H9 (cell line): ENCODE measurements at regions not wholly inside any gene's neighbourhood (a gene's known extent, or its start where the extent isn't known, plus 50 kb on each side); places are given as distances from the start of the nearest gene placed in this dataset.

Source experiments
- DNase-seq: peaks from one replicate; pipeline ENCODE4 v3.0.0-alpha.2; 2017
- H2AFZ ChIP-seq: one replicate; pipeline ENCODE4 v1.6.1; 2013; ENCODE audit warnings: mild to moderate bottlenecking, low read length, control low read depth, moderate library complexity
- H2AK5ac ChIP-seq: 2 replicates; pipeline ENCODE4 v1.6.1; 2013; ENCODE audit warnings: low read length, control low read depth, mixed read lengths; ENCODE audit not compliant: insufficient read length
- H2BK120ac ChIP-seq: one replicate; pipeline ENCODE4 v1.6.1; 2013; ENCODE audit warnings: low read depth, mild to moderate bottlenecking, low read length, control low read depth, inconsistent platforms; ENCODE audit not compliant: poor library complexity, severe bottlenecking
- H2BK12ac ChIP-seq: 2 replicates; pipeline ENCODE4 v1.6.1; 2013; ENCODE audit warnings: low read length, control low read depth, mixed read lengths, low read depth; ENCODE audit not compliant: insufficient read length
- H2BK15ac ChIP-seq: 2 replicates; pipeline ENCODE4 v1.6.1; 2013; ENCODE audit warnings: low read depth, low read length, control low read depth
- H2BK20ac ChIP-seq: one replicate; pipeline ENCODE4 v1.6.1; 2013; ENCODE audit warnings: low read depth, mild to moderate bottlenecking, low read length, control low read depth, inconsistent platforms; ENCODE audit not compliant: poor library complexity, severe bottlenecking
- H2BK5ac ChIP-seq: 2 replicates; pipeline ENCODE4 v1.6.1; 2013; ENCODE audit warnings: low read length, control low read depth, mixed read lengths; ENCODE audit not compliant: insufficient read length
- H3K14ac ChIP-seq: 2 replicates; pipeline ENCODE4 v1.6.1; 2013; ENCODE audit warnings: low read length, control low read depth; ENCODE audit not compliant: insufficient read depth
- H3K18ac ChIP-seq: 2 replicates; pipeline ENCODE4 v1.6.1; 2013; ENCODE audit warnings: low read depth, mild to moderate bottlenecking, mixed read lengths, low read length, control low read depth; ENCODE audit not compliant: insufficient read length
- H3K23ac ChIP-seq: 2 replicates; pipeline ENCODE4 v1.6.1; 2013; ENCODE audit warnings: low read length, control low read depth, mixed read lengths, low read depth; ENCODE audit not compliant: insufficient read length
- H3K23me2 ChIP-seq: 2 replicates; pipeline ENCODE4 v1.6.1; 2013; ENCODE audit warnings: low read depth, mild to moderate bottlenecking, mixed read lengths, low read length, control low read depth; ENCODE audit not compliant: insufficient read length, poor library complexity, severe bottlenecking
- H3K27ac ChIP-seq: 2 replicates; pipeline ENCODE4 v1.5.1; 2013; ENCODE audit warnings: low read length, control low read depth, mixed read lengths, low read depth; ENCODE audit not compliant: insufficient read length
- H3K27me3 ChIP-seq: 2 replicates; pipeline ENCODE4 v1.6.1; 2013; ENCODE audit warnings: low read length, control low read depth, inconsistent platforms; ENCODE audit not compliant: insufficient read depth
- H3K4ac ChIP-seq: 2 replicates; pipeline ENCODE4 v1.6.1; 2013; ENCODE audit warnings: low read depth, mild to moderate bottlenecking, control low read depth, inconsistent platforms, low read length, moderate library complexity
- H3K4me1 ChIP-seq: 2 replicates; pipeline ENCODE4 v1.6.1; 2013; ENCODE audit warnings: low read length, control low read depth, inconsistent platforms; ENCODE audit not compliant: insufficient read depth
- H3K4me2 ChIP-seq: 2 replicates; pipeline ENCODE4 v1.6.1; 2013; ENCODE audit warnings: low read length, control low read depth, mixed read lengths; ENCODE audit not compliant: insufficient read length, insufficient read depth
- H3K56ac ChIP-seq: 2 replicates; pipeline ENCODE4 v1.6.1; 2013; ENCODE audit warnings: low read depth, mild to moderate bottlenecking, mixed read lengths, low read length, control low read depth; ENCODE audit not compliant: insufficient read length
- H3K79me1 ChIP-seq: 2 replicates; pipeline ENCODE4 v1.6.1; 2013; ENCODE audit warnings: low read depth, mild to moderate bottlenecking, moderate library complexity, low read length, control low read depth, inconsistent platforms; ENCODE audit not compliant: insufficient read depth, poor library complexity, severe bottlenecking
- H3K79me2 ChIP-seq: 2 replicates; pipeline ENCODE4 v1.6.1; 2013; ENCODE audit warnings: low read length, control low read depth, inconsistent platforms; ENCODE audit not compliant: insufficient read depth
- H3K9ac ChIP-seq: 2 replicates; pipeline ENCODE4 v1.6.1; 2013; ENCODE audit warnings: low read length, control low read depth, mixed read lengths; ENCODE audit not compliant: insufficient read length; ENCODE audit errors: extremely low read depth
- H3K9me3 ChIP-seq: one replicate; pipeline ENCODE4 v1.6.1; 2013; ENCODE audit warnings: low read depth, low read length, inconsistent platforms; ENCODE audit not compliant: control insufficient read depth
- H3T11ph ChIP-seq: one replicate; pipeline ENCODE4 v1.6.1; 2013; ENCODE audit warnings: mild to moderate bottlenecking, low read length, control low read depth, inconsistent platforms
- H4K20me1 ChIP-seq: one replicate; pipeline ENCODE4 v1.6.1; 2013; ENCODE audit not compliant: control insufficient read depth, insufficient read length, insufficient read depth
- H4K5ac ChIP-seq: 2 replicates; pipeline ENCODE4 v1.6.1; 2013; ENCODE audit warnings: low read depth, mild to moderate bottlenecking, mixed read lengths, low read length, control low read depth; ENCODE audit not compliant: insufficient read length
- H4K8ac ChIP-seq: replicated peaks from 2 replicates; pipeline ENCODE4 v1.6.1; 2013; ENCODE audit warnings: low read length, control low read depth, mixed read lengths, low read depth; ENCODE audit not compliant: insufficient read length
- H4K91ac ChIP-seq: 2 replicates; pipeline ENCODE4 v1.6.1; 2013; ENCODE audit warnings: low read depth, mild to moderate bottlenecking, moderate library complexity, mixed read lengths, low read length, control low read depth; ENCODE audit not compliant: insufficient read length
- H3K27ac Mint-ChIP-seq, 3 experiments: 2 replicates in 2 of 3; 3 replicates in 1 of 3; pipeline ENCODE4 v1.8.0; 2020 to 2021; ENCODE audit warnings: mixed read lengths in 3 of 3, mild to moderate bottlenecking in 1 of 3, moderate library complexity in 1 of 3
- H3K27me3 Mint-ChIP-seq: 2 replicates; pipeline ENCODE4 v1.8.0; 2021; ENCODE audit warnings: low read depth, mild to moderate bottlenecking, moderate library complexity, mixed read lengths
- H3K36me3 Mint-ChIP-seq, 3 experiments: 2 replicates in 2 of 3; 3 replicates in 1 of 3; pipeline ENCODE4 v1.8.0; 2020 to 2021; ENCODE audit warnings: low read depth in 3 of 3, mixed read lengths in 3 of 3; ENCODE audit not compliant: insufficient read depth in 1 of 3
- H3K4me1 Mint-ChIP-seq, 2 experiments: 2 replicates each; pipeline ENCODE4 v1.8.0; 2020; ENCODE audit warnings: mixed read lengths in 2 of 2
- H3K4me3 Mint-ChIP-seq, 2 experiments: 2 replicates in 1 of 2; 3 replicates in 1 of 2; pipeline ENCODE4 v1.8.0; 2020 to 2021; ENCODE audit warnings: mild to moderate bottlenecking in 2 of 2, mixed read lengths in 2 of 2, moderate library complexity in 1 of 2
- H3K9me3 Mint-ChIP-seq, 2 experiments: 2 replicates in 1 of 2; 3 replicates in 1 of 2; pipeline ENCODE4 v1.8.0; 2020; ENCODE audit warnings: mild to moderate bottlenecking in 2 of 2, mixed read lengths in 2 of 2, moderate library complexity in 1 of 2
- CTCF ChIP-seq: fragments of 200-600 bp; sonication (generic); conservative IDR thresholded peaks from 3 replicates; pipeline ENCODE4 v1.8.0; 2021; ENCODE audit warnings: antibody characterized with exemption, mild to moderate bottlenecking
- WGBS: extraction: QIAGEN DNeasy Blood & Tissue Kit; methylation state at CpG from one replicate; pipeline ENCODE4 v1.1.7; 2013; ENCODE audit warnings: missing lambda C conversion rate, low lambda C conversion rate, mixed read lengths; ENCODE audit not compliant: insufficient read length; ENCODE audit errors: extremely low coverage; 5-methylcytosine and 5-hydroxymethylcytosine counted together

GRCh38 chr5:167820101-167820990, 471.1 kb upstream of the WWC1 start:
- H3K4me2 ChIP-seq = no peak overlapping the region
- WGBS = no CpG with 5 or more reads among the region's 12 CpGs
- no peaks in the 10 kb centered on the region for H3K79me1 ChIP-seq

More at GRCh38 chr5:167820101-167820990, 471.1 kb upstream of the WWC1 start:
- Histone ChIP-seq H4K20me1 (no peaks in the 10 kb centered on the region), H3K9me3 (no peaks in the 10 kb centered on the region), H3T11ph (no peak overlapping the region), H4K8ac (no peak overlapping the region), H4K5ac (no peak overlapping the region), H2BK15ac (no peak overlapping the region), H3K23ac (no peak overlapping the region), H3K27ac (no peak overlapping the region), H2BK120ac (no peak overlapping the region), H2BK20ac (no peak overlapping the region), H3K79me2 (no peaks in the 10 kb centered on the region), H2AFZ (no peak overlapping the region), H3K23me2 (no peaks in the 10 kb centered on the region), H3K18ac (no peak overlapping the region), H3K14ac (no peak overlapping the region), H3K4me1 (0 out of 2 replicates have a peak, but pooled peaks cover 2% of the 10 kb centered on the region), H2BK12ac (no peak overlapping the region), H3K9ac (no peak overlapping the region), H3K27me3 (no peaks in the 10 kb centered on the region), H3K56ac (no peak overlapping the region), H2AK5ac (no peak overlapping the region), H4K91ac (no peak overlapping the region), H3K4ac (no peak overlapping the region), H2BK5ac (no peak overlapping the region)
- no peak for TF ChIP-seq CTCF
- Mint-ChIP-seq H3K27ac (peak overlapping the region in 1 of 3 experiments; percentile 28; a peak in 1 of 7 replicates), H3K4me1 (peaks cover 18 to 19% of the 10 kb centered on the region in 2 experiments), H3K4me3 (no peak overlapping the region), H3K36me3 (peaks cover 0 to 2% (median 0%) of the 10 kb centered on the region in 3 experiments; a peak in 3 of 7 replicates), H3K27me3 (no peaks in the 10 kb centered on the region), H3K9me3 (peaks cover 0 to 4% of the 10 kb centered on the region in 2 experiments; a peak in 1 of 5 replicates)
- DNase-seq = no peak
